Fibroblast of peridontal ligament (primary cell): ENCODE measurements at regions not wholly inside any gene's neighbourhood (a gene's known extent, or its start where the extent isn't known, plus 50 kb on each side); places are given as distances from the start of the nearest gene placed in this dataset.
"Not testable (repeated sequence)": the region's sequence is repeated elsewhere in the genome, so short reads cannot be mapped to it uniquely, and the experiment has no call there.

Experiments used
- DNase-seq: peaks from one replicate; pipeline ENCODE4 v3.0.0-alpha.2; 2010; ENCODE audit errors: extremely low read depth

DNA sequence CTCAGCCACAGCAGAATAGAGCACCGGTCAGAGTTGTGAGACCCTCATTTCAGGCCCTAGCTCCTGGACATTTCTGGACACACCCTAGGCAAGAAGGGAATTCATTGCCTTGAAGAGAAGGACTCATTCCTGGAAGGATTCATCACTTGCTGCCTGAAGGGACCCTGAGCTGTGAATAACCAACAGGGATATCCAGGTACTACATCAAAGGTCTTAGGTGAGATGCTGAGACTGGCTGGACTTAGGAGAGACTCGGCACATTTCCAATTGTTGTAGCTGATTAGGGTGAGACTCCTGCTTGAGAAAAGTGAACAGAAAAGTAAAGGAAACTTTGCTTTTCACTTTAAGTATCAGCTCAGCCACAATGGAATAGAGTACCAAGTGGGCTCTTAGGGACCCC lies 208.1 kb upstream of the CDKN2B start:
- no peak for DNase-seq

DNA sequence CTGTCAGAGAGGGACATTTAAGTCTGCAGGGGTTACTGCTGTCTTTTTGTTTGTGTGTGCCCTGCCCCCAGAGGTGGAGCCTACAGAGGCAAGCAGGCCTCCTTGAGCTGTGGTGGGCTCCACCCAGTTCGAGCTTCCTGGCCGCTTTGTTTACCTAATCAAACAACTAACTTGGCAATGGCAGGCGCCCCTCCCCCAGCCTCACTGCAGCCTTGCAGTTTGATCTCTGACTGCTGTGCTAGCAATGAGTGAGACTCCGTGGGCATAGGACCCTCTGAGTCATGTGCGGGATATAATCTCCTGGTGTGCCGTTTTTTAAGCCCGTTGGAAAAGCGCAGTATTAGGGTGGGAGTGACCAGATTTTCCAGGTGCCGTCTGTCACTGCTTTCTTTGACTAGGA lies 216.8 kb upstream of the CDKN2B start:
- DNase-seq, result not testable (repeated sequence)

- DNase-seq, result no peak
Observed at GRCh38 chr9:22227986-22228385, 218.6 kb upstream of the DMRTA1 start.

DNA sequence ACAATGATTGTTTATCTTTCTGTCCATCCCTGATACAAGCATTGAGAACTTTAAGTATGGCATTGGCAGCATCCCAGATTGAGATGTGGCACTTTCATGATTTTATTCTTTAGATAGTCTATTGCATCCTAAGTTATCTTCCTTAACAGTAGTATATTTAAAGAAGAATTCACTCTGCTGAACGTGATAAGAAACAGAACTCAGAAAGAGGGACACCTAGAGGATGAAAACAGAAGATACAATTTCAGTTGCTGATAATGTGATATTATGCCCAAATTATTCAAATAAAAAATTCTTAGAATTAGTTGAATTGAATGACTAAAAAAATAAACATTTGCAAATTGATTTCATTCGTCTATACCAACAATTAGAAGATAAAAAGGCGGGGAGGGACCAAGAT lies 218.1 kb upstream of the DMRTA1 start:
- peak; percentile 61 for DNase-seq

DNA sequence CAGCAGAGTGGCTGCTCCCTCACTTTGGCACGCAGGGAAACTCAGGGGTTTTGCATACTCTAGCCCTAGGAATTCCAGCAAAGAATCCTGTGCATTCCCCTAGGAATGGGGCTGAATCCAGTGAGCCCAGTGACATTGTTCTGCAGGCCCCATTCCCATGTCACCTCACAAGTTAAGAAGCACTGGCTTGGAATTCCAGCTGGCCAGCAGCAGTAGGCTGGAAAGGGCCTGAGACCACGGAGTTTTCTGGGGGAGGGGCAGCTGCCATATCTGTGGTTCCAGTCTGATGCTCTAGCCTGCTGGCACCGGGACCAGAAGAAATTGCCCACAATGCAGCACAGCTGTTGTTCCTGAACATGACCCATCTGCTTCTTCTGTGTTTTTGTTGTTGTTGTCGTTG lies 217.6 kb upstream of the DMRTA1 start:
- no peak for DNase-seq

DNA sequence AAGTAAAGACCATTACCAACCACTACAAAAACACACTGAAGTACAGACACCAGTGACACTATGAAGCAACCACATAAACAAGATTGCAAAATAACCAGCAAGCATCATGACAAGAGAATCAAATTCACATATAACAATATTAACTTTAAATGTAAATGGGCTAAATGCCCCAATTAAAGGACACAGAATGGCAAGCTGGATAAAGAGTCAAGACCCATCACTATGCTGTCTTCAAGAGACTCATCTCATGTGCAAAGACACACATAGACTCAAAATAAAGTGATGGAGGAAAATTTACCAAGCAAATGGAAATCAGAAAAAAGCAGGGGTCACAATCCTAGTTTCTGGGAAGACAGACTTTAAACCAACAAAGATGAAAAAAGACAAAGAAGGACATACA lies 215.3 kb upstream of the DMRTA1 start:
- not testable (repeated sequence) for DNase-seq

DNA sequence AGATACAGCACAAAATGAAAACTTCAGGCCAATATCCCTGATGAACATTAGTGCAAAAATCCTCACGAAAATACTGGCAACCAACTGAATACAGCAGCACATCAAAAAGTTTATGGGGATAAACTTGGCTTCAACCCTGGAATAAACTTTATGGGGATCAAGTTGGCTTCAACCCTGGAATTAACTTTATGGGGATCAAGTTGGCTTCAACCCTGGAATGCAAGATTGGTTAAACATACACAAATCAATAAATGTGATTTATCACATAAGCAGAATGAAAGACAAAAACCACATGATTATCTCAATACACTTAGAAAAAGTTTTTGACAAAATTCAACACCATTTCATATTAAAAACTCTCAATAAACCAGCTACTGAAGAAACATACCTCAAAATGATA lies 213.7 kb upstream of the DMRTA1 start:
- DNase-seq, result no peak

GRCh38 chr9:22237497-22238363 lies 208.9 kb upstream of the DMRTA1 start:
- peak; percentile 81 for DNase-seq

DNA sequence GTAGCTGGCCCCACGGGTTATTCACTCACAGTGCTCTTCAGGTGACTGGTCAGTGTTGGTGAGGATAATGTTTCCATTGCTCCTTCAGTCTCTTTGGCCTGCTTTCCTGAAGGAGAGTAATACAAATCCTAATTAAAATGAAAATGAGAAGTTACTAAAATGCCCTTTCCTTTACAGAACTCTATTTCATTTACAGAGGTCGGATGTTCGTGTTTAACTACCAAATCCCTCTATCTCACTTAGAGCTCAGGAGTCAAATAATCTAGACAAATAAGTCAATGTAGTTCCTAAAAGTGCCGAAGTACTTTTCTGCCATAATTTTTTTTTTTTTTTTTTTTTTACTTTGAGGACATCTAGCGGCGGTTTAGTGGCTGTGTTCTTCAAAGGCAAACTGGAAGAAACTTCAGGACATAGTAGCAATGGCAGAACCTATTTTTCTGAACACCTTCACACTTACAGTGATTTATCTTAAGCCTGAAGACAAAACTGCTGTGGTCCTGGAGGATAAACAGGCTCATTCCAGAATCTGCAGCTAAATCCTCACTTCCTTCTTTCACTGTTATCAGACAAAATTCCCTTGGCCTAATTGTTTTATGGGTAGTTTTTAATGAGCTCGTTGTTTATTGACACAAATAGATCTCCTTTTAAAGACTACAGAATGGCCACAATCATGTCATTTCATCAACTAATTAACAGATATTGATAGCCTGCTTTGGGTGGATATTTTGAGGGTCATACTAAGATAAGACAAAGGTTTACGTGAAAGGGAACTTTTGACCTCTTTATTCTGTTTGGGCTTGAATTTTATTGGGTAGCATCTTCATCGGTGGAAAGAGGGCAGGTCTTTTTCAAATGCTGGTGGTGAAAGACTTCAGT lies 207.6 kb upstream of the DMRTA1 start:
- DNase-seq, result peak; percentile 81

- peak; percentile 53 for DNase-seq
Observed at GRCh38 chr9:22240619-22241018, 206.0 kb upstream of the DMRTA1 start.

DNA sequence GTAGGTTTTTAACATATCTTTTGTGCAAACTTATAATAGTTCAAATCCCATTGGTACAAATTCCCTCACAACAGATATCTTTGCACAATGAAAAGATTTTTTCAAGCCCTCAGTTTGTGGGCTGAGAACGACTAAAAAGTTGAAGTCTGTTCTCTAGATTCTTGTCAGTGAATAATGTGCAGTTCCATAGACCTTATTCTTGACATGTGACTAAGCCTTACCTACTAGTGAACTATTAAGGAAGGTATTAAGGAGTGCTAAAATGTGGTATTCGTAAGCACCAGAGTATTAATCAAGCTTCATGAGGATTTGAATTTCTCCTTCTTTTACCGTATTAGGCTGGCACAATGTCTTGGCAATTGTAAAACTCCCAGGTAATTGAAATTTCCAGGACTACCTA lies 205.6 kb upstream of the DMRTA1 start:
- no peak for DNase-seq

DNA sequence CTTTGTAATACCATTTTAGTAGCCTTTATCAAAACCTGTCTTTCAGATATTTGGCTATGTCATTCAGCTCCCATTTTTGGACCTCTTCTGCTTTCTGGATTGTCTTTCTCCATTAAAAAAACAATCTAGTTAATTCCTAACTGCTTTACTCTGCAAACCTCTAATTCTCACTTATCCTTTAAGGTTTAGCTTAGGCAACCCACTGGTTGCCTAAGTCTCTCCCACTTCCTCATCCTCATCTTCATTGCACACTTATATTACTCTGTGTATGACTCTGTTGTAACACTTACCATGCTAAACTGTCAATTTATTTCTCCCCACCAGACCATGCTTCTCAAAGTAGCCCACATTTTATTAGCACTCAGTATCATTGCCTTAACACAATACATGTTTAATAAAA lies 205.0 kb upstream of the DMRTA1 start:
- DNase-seq, result no peak

DNA sequence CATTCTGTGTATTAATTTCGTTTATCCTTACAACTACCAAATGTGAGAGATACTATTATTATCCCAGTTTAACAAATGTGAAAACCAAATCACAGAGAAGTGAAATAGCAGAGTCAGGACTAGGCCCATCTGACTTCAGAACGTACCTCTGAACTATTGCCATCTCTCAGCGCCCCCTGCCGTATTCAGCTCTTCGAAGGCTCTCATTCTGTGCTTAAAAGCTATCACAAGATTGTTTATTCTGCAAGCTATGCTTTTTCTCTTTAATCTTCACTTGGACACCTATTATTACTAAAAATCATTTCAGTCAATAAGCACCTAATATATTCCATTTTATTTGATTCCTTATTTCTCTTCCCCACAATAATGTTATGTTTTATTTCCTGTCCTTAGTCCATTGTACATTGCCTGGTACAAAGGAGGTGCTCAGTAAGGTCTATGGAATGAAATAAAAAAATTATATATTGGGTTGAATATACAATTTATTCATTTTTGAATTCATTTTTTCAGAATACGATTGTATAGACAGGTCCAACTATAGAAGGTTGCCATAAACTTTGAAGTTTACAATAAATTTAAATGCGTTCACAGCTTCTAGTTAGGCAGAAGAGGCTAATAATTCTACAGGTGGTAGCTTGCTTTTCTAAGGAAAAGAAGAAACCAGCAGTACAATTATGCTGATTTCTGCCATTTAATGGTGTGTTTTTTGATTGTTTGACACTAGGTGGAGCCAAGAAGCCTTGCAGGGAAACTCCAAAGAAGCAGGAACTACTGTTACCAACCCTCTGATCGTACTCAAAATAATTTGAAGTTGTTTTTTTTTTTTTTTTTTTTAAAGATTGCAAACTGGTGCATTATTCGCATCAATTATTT lies 202.2 kb upstream of the DMRTA1 start:
- peak; percentile 72 for DNase-seq

GRCh38 chr9:22255337-22255736 lies 191.3 kb upstream of the DMRTA1 start:
- DNase-seq, result no peak

DNA sequence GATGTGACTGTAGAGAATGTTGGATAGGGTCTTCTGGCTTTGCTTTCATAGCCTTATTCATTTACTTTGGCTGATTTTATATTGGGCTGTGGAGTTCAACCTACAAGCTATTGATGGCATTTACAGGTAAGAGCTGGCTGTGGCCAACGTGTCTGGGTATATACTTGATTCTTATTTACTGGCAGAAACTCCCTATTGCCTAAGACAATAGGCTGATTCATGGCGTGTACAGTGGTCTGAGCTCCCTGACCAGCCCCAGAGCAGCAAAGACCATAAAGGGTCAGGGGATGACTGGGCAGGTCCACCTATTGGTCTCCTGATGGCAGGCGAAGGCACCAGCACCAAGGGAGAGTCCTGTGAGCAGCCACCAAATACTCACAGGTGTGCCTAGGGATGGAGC lies 190.2 kb upstream of the DMRTA1 start:
- DNase-seq, result no peak

DNA sequence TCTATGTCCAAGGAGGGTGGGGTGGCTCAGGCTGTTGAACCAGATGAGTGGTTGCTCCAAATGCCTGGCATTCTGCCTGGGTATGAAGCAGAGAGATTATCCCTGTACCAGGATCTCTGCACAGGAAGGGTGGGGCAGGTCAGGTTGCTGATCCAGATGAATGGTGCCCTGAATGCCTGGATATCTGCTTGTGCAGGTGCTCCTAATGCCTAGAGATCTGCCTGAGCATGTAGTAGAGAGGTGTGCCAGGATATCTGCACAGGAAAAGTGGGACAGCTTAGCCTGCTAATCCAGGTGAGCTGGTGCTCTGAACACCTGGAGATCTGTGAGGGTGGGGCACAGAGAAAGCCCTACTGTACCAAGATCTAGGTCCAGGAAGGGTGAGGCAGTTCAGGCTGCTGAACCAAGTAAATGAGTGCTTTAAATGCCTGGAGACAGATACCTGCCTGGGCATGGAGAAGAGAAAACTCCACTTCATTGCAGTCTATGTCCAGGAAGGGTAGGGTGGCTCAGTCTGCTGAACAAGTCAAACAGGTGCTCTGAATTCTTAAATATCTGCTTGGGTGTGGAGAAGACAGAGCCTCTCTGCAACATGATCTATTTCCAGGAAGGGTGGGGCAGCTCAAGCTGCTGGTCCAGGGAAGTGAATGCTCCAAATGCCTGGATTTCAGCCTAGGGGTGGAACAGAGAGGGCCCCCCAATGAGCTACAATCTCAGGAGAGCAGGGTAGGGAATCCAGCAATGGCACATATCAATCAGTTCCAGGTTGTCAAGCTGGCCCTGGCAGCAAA lies 189.4 kb upstream of the DMRTA1 start:
- DNase-seq, result no peak

DNA sequence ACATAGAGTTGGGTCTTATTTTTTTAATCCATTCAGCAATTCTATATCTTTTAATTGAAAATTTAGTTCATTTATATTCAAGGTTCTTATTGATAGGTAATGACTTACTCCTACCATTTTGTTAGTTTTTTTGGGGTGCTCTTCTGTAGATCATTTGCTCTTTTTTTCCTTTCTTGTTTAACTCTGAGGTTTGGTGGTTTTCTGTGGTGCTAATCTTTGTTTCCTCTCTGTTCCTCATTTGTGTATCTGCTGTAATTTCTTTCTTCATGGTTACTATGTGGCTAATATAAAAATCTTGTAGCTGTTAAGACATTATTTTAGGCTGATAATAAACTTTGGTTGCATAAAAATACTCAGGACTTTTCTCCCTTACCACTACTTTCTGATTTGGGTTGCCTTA lies 181.6 kb upstream of the DMRTA1 start:
- no peak for DNase-seq

DNA sequence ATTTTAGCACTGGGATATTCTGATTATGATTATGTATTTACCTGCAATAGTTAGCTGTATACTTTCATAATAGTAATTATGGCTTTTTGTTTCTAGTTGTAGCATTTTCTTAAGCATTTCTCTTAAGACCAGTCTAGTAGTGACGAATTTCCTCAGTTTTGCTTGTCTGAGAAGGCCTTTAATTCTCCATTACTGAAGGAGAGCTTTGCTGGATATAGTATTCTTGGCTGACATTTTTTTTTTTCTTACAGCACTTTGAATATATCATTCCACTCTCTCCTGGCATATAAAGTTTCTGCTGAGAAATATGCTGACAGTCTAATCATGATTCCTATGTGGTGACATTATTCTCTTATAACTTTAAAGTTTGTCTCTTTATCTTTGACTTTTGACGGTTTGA lies 181.1 kb upstream of the DMRTA1 start:
- no peak for DNase-seq

- DNase-seq, result no peak
Observed at GRCh38 chr9:22274477-22274876, 172.1 kb upstream of the DMRTA1 start.

DNA sequence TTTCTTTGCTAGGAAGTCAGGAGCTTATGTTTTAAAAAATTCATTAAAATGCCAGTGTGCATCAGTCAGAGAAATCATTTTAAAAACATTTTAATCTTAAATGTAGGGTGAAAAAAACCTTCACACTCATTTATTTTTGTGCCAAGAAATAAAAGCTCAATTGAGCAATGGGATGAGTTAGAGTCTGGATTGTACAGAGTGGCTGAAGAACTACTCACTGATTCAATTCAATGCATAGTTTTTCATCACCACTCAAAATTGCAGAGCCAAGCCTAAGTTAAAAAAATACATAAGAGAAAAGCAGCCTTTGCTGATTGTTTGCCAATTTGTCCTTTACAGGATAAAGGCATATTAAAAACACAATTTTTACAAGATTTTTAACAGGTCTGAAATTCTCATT lies 168.2 kb upstream of the DMRTA1 start:
- DNase-seq, result no peak

GRCh38 chr9:22279636-22280035 lies 167.0 kb upstream of the DMRTA1 start:
- DNase-seq, result no peak
